HG03520 (cell line): ENCODE measurements at regions not wholly inside any gene's neighbourhood (a gene's known extent, or its start where the extent isn't known, plus 50 kb on each side); places are given as distances from the start of the nearest gene placed in this dataset.
"Not testable (repeated sequence)": the region's sequence is repeated elsewhere in the genome, so short reads cannot be mapped to it uniquely, and the experiment has no call there.

Source experiments
- ATAC-seq: cut with Tn5 transposase; IDR thresholded peaks from one replicate; pipeline ENCODE4 v1.9.1; 2021; ENCODE audit warnings: mild to moderate bottlenecking, moderate library complexity; ENCODE audit not compliant: unreplicated experiment

- no peak for ATAC-seq
Measured at GRCh38 chr4:148883891-148884290, 441.7 kb upstream of the NR3C2 start.

DNA sequence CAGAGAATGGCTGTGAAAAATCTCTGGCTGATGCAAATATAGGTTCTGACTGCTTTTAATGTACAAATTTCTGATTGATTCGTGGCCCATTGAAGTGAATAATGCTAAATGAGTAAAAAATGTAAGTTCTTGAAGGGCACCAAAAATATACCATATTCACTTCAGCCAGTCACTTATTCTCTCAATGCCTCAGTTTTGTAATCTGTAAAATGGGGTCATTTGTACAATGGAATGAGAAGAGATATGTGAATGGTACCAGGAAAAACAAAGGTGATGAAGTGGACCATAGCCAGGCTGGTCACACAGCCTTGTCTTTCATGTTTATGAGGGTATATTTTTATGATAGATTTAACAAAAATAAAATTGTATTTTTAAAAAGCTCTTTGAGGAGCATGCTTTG, 441.2 kb upstream of the NR3C2 start:
- ATAC-seq: no peak

- ATAC-seq: no peak
Measured at GRCh38 chr4:148881860-148882643, 439.8 kb upstream of the NR3C2 start.

GRCh38 chr4:148874331-148874730, 432.1 kb upstream of the NR3C2 start:
- ATAC-seq: no peak

GRCh38 chr4:148868191-148868590, 426.0 kb upstream of the NR3C2 start:
- ATAC-seq: no peak

- no peak for ATAC-seq
Measured at GRCh38 chr4:148866666-148867065, 424.5 kb upstream of the NR3C2 start.

DNA sequence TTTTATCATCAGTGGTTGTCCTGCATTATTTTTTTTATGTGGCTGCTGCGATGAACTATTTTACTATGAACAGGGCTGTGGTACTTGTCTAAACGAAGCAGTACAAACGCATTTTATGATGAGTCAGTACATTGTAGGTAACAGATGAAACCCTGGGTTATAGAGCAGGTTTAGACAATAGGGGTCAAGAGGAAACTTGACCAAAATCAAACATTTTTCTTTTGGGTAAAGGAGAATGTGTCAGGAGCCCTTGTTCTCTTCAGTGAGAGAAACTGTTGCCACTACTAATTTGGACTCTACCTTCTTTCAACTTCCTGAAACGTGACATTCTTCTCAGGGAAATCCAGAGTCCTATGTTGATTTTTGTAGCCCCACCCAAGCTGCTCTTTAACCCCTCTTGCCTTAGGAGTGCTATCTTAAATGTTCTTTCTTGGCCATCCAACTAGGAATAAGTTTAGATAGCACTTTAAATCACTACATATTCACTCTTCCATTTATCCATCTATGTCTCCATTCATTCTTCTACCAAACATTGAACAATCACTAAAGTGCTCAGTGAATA, 415.8 kb upstream of the NR3C2 start:
- no peak for ATAC-seq

DNA sequence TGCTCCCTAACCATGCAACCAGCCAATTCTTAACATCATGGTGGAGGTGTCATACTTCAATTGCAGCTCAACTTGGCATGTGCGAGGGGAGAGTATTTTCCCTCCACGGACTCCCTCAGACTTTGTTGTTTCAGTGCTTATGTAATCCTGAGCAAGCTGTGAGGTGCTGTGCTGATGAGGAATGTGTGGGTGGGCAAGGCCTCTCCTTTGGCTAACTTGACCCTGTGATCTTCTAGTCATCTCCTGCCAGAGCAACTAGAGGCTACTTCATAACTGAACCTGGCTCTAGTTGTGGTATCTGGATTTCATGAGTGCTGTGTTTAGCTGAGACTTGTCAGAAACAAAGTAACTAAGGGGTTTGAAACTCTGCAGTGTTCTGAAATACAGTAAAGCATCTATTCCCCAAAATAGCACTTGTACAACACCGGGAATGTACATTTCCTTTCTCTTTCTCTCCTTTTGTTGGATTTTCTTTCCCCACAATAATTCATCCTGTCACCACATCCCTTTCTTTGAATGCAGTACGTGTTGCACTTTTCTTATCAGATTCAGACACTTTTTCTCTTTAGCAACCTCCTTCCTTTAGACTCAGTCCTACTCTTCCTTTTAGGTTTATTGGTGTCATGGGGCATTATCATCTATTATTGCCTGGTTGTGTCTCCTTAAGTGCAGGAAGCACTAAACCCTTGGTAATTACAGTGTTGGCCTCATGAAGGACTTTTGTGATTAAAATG, 415.2 kb upstream of the NR3C2 start:
- no peak for ATAC-seq

DNA sequence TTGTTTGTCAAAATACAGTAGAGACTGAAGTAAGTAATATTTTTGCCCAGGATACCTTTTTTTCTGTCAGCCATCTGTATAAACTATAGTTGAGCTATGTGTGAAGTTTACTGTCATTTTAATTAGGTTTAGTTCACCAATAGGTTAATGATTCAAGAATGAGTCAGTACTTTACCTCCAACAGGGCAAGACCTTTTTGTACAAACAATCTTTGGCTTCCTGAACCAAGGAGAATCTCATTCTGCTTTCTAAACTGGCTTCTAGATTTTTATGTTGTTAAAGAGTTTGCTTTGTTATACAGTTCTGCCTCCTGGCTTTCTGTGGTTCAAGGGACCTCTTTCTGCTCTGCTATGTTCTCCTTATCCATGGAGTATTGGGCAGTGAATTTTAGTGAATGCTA, 412.0 kb upstream of the NR3C2 start:
- ATAC-seq: no peak

DNA sequence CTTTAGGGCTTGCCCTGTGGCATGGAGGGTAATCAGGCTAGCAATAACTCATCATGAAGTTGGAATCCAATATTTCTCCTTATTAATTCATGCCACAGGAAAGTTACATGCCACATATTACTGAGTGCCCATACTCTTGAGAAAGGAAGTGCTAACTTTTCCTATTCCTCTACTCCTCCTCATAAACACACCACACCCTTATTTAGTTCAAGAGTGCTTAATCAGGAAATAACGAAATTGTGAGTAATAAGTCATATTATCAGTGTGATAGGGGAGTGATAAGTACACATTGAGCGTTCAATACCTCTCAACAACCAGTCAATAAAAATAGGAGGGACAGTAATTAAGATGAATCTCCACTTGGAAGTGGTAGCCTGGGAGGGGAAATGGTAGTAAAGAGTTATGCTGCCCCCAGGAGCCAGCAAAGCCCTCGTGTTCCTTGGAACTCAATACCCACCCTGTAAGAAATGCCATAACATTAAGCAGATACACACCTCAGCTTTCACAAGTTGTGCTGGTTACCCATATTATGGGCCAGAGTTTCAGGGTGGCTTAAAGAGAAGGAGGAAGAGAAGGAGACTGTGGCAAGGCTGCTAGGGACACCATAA, 410.0 kb upstream of the NR3C2 start:
- no peak for ATAC-seq

GRCh38 chr4:148850257-148850995, 408.2 kb upstream of the NR3C2 start:
- no peak for ATAC-seq

GRCh38 chr4:148849581-148849980, 407.4 kb upstream of the NR3C2 start:
- ATAC-seq: no peak

GRCh38 chr4:148847544-148848255, 405.5 kb upstream of the NR3C2 start:
- ATAC-seq: no peak

- ATAC-seq: no peak
Measured at GRCh38 chr4:148845609-148846008, 403.4 kb upstream of the NR3C2 start.

DNA sequence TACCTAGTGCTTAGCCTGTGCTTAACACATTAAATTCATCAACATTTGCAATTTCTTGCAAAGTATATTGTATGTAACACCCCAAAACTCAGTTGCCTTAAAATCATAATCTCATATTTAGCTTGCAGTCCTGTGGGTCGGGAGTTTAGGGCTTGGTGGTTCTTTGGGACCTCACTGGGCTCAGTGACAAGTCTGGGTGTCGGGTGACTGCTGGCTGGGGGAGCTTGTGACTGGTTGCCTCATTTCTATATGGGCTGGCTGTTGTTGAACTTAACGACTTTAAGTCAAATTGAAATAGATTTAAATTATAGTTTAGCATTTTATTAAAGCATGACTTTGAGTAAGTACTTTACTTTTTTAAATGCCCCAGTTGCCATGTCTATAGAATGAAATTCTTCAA, 401.4 kb upstream of the NR3C2 start:
- no peak for ATAC-seq

GRCh38 chr4:148842843-148843242, 400.6 kb upstream of the NR3C2 start:
- ATAC-seq: no peak

GRCh38 chr4:148837571-148837970, 395.4 kb upstream of the NR3C2 start:
- not testable (repeated sequence) for ATAC-seq

DNA sequence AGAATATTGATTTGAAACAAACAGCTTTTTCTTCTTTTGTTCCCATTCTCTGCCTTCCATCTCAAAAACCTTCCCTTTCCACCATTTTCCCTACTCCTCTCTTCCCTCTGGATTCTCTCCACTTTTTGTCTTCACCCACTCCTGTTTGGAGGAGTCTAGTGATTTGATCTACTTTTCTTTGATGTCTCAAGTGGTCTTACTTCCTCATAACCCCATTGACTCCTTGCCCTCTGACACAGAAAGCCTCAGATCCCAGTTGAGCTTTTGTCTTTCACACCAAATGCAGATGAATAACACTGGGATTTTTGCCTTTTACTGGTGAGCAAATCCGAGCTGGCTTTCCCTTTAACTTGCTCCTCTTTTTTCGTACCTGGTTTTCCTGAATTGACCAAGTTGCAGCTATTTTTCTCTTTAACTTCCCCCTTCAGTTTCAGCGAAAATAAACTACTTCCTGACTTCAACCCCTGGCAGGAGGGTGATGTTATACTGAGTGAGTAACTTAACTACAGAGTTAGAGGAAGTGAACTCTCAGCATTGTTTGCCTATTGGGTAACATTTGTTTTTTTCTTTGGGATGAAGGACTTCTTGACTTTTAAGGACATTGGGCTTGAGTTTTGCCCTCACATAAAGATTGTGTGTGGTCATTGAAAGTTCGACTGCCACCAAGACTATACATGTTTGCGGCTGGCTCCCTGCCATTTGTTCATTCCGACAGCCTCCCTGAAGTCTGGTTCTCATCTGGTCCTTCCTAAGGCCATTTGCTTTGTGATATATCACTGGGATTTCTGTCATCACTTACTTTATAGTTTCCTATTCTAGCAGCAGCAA, 392.8 kb upstream of the NR3C2 start:
- ATAC-seq: no peak

DNA sequence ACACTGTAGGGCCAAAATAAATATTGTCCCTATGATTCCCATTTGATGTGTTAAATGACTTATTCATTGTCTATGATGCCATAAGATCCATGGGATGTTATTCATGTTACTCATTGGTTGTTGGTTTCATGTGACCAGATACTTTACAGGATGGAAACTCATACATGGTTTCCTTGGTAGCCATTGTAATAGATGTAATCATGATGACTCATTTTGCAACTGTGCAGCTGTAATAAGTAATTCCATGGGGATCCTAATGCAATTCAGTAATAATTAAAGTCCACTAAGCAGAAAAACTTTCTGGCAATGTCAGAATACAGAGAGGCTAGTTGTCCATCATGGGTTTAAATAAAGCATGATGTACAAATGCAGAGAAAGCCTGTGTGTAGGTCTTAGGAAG, 389.7 kb upstream of the NR3C2 start:
- ATAC-seq: no peak

DNA sequence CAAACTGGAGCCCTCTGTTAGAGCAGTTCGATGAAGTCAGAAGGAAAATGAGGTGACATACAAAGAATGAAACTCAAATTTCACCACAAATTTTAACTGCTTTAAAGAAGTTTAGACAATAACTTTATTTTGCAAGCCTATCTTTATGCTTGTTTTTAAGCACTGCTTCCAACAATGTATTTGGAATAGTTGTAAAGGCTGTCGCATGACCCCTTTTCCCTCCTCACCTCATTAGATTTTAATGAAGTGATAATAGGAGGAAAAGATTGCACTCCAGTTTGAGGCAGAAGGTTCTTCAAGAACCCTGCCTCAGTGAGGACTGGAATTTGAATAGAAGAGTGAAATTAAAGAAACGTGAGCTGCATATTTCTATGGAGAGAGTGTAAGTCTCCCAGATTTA, 386.1 kb upstream of the NR3C2 start:
- no peak for ATAC-seq
